Tongue (tissue), 1 donor: ENCODE measurements at regions not wholly inside any gene's neighbourhood (a gene's known extent, or its start where the extent isn't known, plus 50 kb on each side); places are given as distances from the start of the nearest gene placed in this dataset.
"Not testable (repeated sequence)": the region's sequence is repeated elsewhere in the genome, so short reads cannot be mapped to it uniquely, and the experiment has no call there.

ENCODE experiments used
- DNase-seq: peaks from one replicate; pipeline ENCODE4 v3.0.0-alpha.2; 2015

GRCh38 chr12:63406781-63407180 is 255.8 kb upstream of the AVPR1A start:
- DNase-seq, result no peak

- no peak for DNase-seq
These were observed 253.6 kb upstream of the AVPR1A start for GRCh38 chr12:63404611-63405010.

GRCh38 chr12:63403256-63403655 is 252.3 kb upstream of the AVPR1A start:
- no peak for DNase-seq

GRCh38 chr12:63400718-63401117 is 249.7 kb upstream of the AVPR1A start:
- peak; percentile 33 for DNase-seq

- DNase-seq, result no peak
These were observed 249.3 kb upstream of the AVPR1A start for GRCh38 chr12:63400318-63400717.

- no peak for DNase-seq
These were observed 246.8 kb upstream of the AVPR1A start for GRCh38 chr12:63397807-63398206.

GRCh38 chr12:63396135-63396534 is 245.1 kb upstream of the AVPR1A start:
- DNase-seq, result no peak

- no peak for DNase-seq
These were observed 244.0 kb upstream of the AVPR1A start for GRCh38 chr12:63394983-63395382.

GRCh38 chr12:63394349-63394748 is 243.3 kb upstream of the AVPR1A start:
- DNase-seq, result no peak

GRCh38 chr12:63389211-63389610 is 238.2 kb upstream of the AVPR1A start:
- no peak for DNase-seq

- no peak for DNase-seq
These were observed 236.8 kb upstream of the AVPR1A start for GRCh38 chr12:63387771-63388170.

- DNase-seq, result no peak
These were observed 231.9 kb upstream of the AVPR1A start for GRCh38 chr12:63382930-63383329.

GRCh38 chr12:63362791-63363190 is 211.8 kb upstream of the AVPR1A start:
- no peak for DNase-seq

- no peak for DNase-seq
These were observed 211.2 kb upstream of the AVPR1A start for GRCh38 chr12:63362166-63362565.

GRCh38 chr12:63354969-63355368 is 204.0 kb upstream of the AVPR1A start:
- no peak for DNase-seq

GRCh38 chr12:63353559-63353958 is 202.6 kb upstream of the AVPR1A start:
- no peak for DNase-seq

- no peak for DNase-seq
These were observed 200.4 kb upstream of the AVPR1A start for GRCh38 chr12:63351370-63351769.

GRCh38 chr12:63348556-63348955 is 197.6 kb upstream of the AVPR1A start:
- no peak for DNase-seq

GRCh38 chr12:63337158-63337557 is 186.2 kb upstream of the AVPR1A start:
- not testable (repeated sequence) for DNase-seq

- DNase-seq, result no peak
These were observed 175.3 kb upstream of the AVPR1A start for GRCh38 chr12:63326260-63326659.

GRCh38 chr12:63325757-63326156 is 174.8 kb upstream of the AVPR1A start:
- DNase-seq, result no peak

- no peak for DNase-seq
These were observed 172.9 kb upstream of the AVPR1A start for GRCh38 chr12:63323942-63324341.

GRCh38 chr12:63321373-63321772 is 170.4 kb upstream of the AVPR1A start:
- DNase-seq, result no peak

- no peak for DNase-seq
These were observed 169.1 kb upstream of the AVPR1A start for GRCh38 chr12:63319936-63320633.

- DNase-seq, result no peak
These were observed 168.4 kb upstream of the AVPR1A start for GRCh38 chr12:63319386-63319785.
